Suppressor macrophage (primary cell): ENCODE measurements at regions not wholly inside any gene's neighbourhood (a gene's known extent, or its start where the extent isn't known, plus 50 kb on each side); places are given as distances from the start of the nearest gene placed in this dataset.
"Not testable (repeated sequence)": the region's sequence is repeated elsewhere in the genome, so short reads cannot be mapped to it uniquely, and the experiment has no call there.

ENCODE experiments used
- DNase-seq, 4 experiments: peaks; one replicate each; pipeline ENCODE4 v3.0.0-alpha.2; 2020 to 2022

DNA sequence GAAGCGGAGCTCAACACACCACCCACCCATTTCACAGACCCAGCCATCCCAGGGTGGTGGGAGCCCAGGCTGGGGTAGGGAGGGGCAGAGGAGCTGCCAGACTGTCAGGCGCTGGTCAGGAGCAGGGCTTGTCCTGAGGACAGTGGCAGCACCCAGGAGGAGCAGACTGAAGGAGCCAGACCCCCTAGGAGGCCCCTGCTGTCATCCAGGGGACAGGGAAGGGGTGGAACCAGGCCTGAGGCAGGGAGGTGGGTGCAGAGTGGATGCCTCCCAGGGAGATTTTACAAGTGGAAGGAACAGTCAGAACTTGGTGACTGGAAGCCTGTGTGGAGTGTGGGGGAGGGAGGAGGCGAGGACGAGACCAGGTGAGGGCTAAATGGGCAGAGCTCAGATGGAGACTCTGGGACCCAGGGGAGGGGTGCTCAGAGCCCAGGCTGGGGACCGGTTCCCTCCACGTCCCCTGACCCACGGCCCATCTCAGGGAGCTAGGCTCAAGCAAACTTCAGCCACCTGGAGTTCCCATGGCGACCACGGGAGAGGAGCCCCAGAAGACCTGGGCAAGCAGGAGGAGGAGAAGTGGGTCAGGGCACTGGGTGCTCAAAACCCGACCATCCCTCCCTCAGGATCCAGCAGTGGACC is 215.4 kb downstream of the TBC1D2B start:
- not testable (repeated sequence) for DNase-seq

- no peak for DNase-seq
These were observed 217.3 kb downstream of the TBC1D2B start for GRCh38 chr15:77860071-77860691.

GRCh38 chr15:77859491-77860060 is 217.9 kb downstream of the TBC1D2B start:
- peak in 2 of 4 experiments; percentile 6 to 13 for DNase-seq

GRCh38 chr15:77858792-77859490 is 218.6 kb downstream of the TBC1D2B start:
- peak; percentile 73 to 91 (median 82) for DNase-seq

- DNase-seq: no peak
These were observed 220.1 kb downstream of the TBC1D2B start for GRCh38 chr15:77857419-77857818.

DNA sequence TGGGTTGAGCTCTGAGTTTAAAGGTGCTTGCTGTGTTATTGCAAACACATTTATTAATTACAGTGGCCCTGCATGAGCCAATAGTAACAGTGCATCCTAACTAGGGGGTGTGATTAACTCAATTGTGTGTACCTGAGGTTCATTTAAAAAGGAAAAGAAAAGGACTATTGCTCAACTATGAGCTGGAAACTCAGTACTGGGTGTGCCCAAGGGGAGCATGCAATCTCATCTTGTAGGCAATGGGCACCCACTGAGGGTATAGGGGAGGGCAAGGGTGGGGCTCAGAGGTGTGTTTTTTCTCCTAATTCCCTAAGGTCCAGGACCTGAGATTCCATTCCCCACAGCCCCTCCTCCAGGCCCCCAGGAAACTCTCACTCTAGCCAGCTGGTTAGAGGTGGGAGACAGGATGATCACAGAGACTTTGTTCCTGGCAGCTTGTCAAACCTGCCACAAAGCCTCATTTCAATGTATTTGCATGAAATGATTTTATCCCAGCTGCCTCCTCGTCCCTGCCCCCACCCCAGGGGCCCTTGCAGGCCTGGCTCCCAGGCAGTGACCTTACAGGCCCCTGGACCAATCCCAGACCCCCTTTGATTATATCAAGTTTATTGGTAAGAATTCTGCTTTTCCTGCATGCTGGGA is 220.7 kb downstream of the TBC1D2B start:
- no peak for DNase-seq

- DNase-seq: no peak
These were observed 221.6 kb downstream of the TBC1D2B start for GRCh38 chr15:77855871-77856270.

DNA sequence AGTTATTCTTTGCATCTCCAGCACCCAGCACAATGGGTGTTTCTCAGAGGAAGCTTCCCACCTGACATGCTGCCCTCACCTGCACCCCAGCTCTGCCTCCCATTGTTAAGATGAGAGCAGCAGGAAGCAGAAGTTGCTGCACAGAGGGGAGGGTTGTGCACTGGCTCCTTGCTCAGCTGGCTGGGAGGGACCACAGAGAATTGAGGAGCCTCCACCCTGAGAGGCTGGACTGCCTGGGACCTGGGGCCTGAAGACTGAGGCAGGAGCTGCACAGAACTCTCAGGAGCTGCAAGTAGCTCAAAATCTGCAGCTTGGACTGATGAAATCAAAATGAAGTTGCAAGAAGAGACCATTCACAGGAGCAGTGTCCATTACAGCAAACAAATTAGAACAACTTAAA is 222.3 kb upstream of the LINGO1 start:
- DNase-seq: no peak

GRCh38 chr15:77853910-77854309 is 221.2 kb upstream of the LINGO1 start:
- no peak for DNase-seq

- DNase-seq: no peak
These were observed 220.3 kb upstream of the LINGO1 start for GRCh38 chr15:77853008-77853328.

GRCh38 chr15:77852241-77853007 is 219.7 kb upstream of the LINGO1 start:
- DNase-seq: no peak

- no peak for DNase-seq
These were observed 219.0 kb upstream of the LINGO1 start for GRCh38 chr15:77851691-77852090.

DNA sequence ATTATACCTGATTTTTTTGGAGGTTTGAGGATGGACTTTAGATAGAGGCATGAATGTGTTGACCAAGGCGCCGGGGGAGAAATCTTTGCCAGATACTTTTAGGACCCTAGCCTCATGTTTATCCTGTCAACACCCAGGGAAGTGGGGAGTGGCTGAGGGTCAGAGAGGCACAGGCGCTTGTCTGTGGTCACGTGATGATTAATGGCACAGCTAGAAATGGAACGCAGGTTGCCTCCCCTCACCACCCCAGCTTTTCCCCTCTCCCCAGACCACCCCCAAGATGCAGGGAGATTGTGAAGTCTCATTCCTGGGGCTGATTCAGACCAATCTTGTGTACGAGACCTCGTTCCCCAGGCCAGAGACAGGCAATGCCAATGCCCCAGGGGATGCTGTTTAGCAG is 218.4 kb upstream of the LINGO1 start:
- no peak for DNase-seq

GRCh38 chr15:77846986-77847385 is 214.3 kb upstream of the LINGO1 start:
- DNase-seq: no peak

DNA sequence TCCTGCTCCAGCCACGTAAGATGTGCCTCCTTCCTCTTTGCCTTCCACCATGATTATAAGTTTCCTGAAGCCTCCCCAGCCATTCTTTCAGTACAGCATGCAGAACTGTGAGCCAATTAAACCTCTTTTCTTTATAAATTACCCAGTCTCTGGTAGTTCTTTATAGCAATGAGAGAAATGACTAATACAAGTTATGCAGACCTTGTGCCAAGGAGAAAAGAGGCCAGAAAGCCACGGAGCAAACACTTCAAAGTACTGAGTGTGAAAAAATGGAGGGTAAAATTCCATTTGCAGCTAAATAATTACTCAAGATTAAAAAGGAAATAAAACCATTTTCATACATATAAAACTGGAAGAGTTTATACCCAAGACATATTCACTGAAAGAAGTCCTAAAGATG is 213.6 kb upstream of the LINGO1 start:
- no peak for DNase-seq

DNA sequence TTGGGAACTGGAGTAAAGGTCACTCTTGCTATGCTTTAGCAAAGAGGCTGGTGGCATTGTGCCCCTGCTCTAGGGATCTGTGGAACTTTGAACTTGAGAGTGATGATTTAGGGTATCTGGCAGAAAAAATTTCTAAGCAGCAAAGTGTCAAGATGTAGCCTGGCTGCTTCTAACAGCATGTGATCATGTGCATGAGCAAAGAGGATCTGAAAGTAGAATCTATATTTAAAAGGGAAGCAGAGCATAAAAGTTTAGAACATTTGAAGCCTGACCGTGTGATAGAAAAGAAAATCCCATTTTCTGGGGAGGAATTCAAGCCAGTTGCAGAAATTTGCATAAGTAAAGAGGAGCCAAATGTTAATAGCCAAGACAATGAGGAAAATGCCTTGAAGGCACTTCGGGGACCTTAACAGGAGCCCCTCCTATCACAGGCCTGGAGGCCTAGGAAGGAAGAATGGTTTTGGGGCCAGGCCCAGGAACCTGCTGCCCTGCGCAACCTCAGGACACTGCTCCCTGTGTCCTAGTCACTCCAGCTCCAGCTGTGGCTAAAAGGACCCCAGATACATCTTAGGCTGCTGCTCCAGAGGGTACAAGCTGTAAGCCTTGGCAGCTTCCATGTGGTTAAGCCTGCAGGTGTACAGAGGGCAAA is 212.2 kb upstream of the LINGO1 start:
- peak in 2 of 4 experiments; percentile 32 to 43 for DNase-seq

- no peak for DNase-seq
These were observed 210.8 kb upstream of the LINGO1 start for GRCh38 chr15:77843546-77843945.

GRCh38 chr15:77840991-77841775 is 208.5 kb upstream of the LINGO1 start:
- no peak for DNase-seq

DNA sequence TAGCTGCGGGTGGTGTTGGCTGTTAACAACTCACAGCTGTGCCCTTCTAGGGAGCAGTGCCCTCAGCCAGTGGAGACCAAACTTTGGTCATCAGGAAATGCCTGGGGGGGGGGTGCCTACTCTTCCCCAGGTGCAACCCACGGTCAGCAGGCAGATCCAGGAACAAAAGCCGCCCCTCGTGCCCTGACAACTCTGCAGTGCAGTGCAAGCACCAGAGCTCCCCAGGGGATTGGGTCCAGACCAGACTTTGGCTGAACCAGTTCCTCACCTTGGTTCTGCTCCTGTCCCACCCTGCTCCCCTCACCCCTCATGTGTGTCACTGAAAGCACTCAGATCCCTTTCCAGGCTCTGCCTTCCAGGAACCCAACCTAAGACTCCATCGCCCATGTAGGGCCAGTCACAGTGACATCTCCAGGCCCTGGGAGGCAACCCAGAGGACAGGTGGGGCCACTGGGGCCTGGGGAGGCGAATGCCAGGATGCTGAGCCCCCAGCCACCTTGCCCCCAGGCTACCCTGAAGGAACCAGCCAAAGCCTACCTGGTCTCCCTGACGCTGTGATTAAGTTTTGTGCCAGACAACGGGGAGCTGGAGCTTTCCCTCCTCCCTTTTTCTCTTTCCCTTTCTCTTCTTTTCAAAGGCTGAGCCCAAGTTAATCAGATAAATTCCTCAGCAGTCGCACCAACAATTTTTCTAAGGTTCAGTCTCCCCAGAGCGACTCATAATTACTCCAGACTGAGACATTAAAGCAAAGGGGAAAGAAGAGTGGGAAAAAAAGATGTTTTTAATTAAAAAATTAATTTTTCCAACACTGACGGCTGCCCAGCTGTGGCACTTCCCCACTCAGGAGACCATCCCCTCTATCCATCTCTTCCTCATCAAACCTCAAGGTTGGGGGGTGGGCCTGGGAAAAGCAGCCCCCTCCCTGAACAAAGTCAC is 207.5 kb upstream of the LINGO1 start:
- no peak for DNase-seq

DNA sequence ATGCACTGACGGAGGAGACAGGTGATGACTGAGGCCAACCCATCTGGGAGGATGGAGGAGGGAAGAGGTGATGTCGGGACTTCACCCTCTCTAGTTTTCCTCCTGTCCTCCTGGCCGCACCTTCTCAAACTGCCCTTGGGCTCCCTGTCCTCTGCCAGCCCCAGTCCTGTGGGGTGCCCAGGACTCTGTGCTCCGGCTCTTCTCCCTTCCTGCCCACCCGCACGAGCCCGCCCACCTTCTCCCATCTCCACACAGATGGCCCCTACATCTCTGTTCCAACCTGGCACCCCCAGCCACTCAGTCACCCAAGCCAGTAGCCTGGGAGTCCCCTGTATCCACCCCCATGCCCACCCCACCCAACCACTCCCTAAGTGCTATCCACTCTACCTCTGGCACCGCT is 206.7 kb upstream of the LINGO1 start:
- no peak for DNase-seq
